SH-SY5Y (cell line): ENCODE measurements at regions not wholly inside any gene's neighbourhood (a gene's known extent, or its start where the extent isn't known, plus 50 kb on each side); places are given as distances from the start of the nearest gene placed in this dataset.

Experiments used
- GATA2 ChIP-seq: IDR thresholded peaks from 2 replicates; pipeline ENCODE4 v1.6.1; 2011; ENCODE audit warnings: mild to moderate bottlenecking, low read depth, low read length
- GATA3 ChIP-seq: IDR thresholded peaks from 2 replicates; pipeline ENCODE4 v1.6.1; 2011; ENCODE audit warnings: low read depth, mild to moderate bottlenecking, low read length, moderate library complexity

GRCh38 chr3:159660326-159660725 lies 328.3 kb upstream of the IL12A start:
- TF ChIP-seq GATA2 (no peak), GATA3 (no peak)
